GM18873 (cell line): ENCODE measurements at regions not wholly inside any gene's neighbourhood (a gene's known extent, or its start where the extent isn't known, plus 50 kb on each side); places are given as distances from the start of the nearest gene placed in this dataset.
"Not testable (repeated sequence)": the region's sequence is repeated elsewhere in the genome, so short reads cannot be mapped to it uniquely, and the experiment has no call there.

Experiments
- ATAC-seq: cut with Tn5 transposase; IDR thresholded peaks from one replicate; pipeline ENCODE4 v1.9.1; 2021; ENCODE audit warnings: mild to moderate bottlenecking, moderate library complexity, moderate number of reproducible peaks; ENCODE audit not compliant: unreplicated experiment, low FRiP score

DNA sequence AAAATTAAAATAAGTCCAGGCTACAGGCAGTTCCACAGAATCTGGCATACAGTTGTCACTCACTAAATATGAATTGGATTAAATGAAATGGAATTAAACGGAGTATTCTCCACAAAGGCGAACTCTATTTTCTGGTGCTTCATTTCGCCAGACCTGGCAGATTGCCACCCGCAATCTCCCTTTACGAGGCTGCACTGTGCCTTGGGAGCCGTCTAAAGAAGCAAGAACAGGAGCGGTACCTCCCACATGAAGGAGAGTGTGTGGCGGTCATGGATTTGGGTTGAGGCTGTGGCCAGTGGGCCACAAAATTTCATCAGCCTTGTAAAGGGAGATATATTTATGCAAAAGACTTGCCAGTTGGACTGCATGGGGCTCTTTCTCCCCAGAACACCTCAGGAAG, 151.0 kb downstream of the OSR1 start:
- ATAC-seq = no peak

DNA sequence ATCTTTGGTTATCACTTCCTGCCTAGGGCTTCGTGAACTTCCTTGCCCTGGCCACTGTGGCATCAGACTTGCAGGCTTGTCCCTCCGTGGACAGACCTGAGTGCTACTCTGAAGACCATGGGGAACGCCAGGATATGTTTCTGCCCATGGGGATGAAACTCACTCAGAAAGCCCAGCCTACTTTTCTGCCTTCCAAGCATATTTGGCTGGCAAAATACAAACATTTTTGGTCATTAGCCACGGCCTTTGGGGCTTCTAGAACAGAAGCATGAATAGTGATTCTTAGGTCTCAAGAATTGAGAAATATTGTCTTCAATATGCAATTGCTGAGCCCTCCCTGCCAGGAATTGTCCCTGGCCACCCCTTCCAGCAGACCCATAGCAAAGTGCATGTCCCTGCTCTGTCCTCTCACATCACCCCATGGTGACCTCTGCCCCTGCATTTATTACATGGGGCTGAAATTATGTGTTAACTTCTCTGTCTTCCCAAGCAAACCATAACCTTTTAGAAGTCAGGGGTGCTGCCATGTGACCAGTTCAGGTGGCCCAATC, 152.4 kb downstream of the OSR1 start:
- no peak for ATAC-seq

DNA sequence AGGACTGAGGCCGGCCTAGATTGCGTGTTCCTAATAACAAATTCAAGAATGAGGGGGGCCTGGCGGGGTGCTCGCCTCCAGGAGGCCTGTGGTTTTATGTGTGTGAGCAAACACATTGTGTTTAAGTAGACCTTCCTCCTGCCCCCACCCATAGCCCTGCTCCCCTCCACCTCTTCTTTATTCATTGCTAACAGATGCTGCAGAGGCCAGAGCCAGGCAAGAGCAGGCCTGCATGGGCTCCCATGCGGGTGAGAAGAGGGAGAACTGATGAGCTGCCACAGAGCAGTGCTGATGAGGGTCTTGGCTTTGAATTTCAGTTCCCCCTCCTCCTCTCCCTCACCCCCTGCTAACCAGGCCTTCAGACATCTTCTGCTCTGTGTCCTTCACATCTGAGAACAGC, 154.6 kb downstream of the OSR1 start:
- ATAC-seq = no peak

DNA sequence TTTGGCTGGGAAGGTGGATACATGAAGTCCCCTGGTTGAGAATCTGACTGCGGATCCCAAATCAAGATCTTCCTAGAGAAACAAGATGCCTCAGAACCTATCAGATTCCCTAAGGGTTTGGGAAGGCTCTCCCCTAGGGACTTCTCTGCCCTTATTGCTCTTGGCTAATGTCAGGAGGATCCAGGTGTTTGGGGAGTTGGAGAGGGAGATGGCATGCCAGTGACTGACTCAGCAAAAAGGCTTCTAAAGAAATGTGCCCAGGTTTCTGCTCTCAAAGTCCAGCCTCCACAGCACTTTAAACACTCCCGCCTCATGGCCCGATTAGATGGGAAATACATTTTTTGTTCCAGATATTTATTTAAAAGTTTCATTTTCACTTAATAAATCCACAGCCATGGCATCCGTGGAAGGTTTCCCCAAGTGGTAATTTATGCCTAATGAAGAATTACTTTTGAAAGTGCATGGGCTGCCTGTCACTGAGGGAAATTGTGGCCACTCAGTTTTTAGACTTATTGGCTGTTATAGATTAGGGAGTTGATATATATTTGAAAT, 156.4 kb downstream of the OSR1 start:
- ATAC-seq = no peak

DNA sequence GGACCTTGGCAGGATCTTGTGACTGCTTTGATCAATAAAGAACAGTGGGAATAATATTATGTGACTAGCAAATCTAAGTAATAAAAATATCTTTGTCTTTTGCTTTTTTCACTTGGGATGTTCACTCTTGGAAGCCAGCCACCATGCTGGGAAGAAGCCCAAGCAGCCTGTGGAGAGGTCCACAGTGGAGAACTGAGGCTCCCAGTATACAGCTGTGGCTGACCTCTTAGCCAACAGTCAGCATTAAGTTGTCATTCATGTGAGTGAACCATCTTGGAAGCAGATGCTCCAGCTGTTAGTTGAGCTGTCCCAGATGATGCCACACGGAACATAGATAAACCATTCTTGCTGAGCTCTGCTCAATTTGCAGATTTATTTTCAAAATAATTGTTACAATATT, 160.0 kb downstream of the OSR1 start:
- no peak for ATAC-seq

DNA sequence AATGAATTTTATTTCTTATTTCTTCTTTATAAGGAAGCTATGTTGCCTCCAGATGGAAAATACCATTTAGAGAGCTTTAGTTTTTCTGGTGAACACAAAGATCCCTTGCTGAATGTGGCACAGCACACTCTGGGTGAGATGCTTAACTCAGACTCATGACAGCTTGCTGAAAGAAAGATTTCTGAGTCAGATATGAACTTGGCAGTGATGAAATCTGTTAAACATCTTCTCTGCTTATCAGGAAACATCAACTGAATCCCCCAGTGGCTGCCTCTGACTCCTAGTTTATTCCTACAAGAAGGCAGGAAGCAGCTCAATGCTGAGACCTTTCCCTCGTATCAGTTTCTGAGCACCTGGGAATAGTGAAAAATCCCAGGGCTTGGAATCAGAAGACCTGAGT, 162.8 kb downstream of the OSR1 start:
- no peak for ATAC-seq

DNA sequence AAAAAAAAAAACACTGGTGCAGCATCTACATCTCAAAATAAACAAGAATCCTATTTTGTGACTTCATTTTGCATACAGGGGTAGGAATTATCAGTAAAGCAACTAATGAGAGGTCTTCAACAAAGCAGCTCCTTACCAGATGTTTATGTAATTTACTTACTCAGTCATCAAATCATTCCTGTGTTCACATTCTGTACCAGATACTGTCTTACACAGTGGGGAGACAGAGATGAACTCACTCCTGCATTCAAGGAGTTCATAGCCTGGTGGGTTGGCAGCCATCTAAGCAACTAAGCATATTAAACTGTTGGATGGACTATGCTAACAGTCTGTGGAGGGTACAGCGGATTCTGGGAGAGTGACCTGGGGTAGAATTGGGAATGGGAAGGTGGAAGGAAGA, 169.0 kb downstream of the OSR1 start:
- ATAC-seq = no peak

DNA sequence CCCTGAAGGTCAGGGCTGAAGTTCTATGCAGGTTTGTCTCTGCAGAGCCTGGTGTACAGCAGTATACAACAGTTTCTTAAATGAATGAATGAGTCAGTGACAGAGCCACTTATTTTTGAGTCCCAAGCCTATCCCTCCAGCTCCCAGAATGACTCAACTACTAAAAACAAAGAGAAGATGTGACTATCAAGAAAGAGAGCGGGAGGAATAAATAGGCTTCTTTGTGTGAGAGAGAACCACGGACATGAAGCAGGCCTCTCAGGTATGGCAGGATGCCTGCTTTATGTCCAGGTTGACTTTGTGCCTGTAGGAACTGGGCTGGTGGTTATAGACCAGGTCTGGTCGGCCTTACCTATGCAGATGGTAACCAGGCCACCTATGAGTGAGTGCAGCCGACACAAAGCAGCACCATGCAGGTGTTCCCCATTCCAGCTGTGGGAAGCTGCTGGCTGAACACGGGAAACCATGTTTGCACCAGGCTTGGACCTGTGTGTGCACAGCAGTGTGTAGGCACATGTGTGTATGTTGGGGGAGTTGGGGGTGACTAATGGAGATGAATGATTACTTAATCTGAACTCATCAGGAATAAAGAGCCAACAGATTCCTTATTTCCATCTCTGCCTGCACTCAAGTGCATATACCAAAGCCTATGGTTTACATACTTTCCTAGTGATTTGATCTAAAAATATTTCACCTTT, 171.0 kb downstream of the OSR1 start:
- no peak for ATAC-seq

DNA sequence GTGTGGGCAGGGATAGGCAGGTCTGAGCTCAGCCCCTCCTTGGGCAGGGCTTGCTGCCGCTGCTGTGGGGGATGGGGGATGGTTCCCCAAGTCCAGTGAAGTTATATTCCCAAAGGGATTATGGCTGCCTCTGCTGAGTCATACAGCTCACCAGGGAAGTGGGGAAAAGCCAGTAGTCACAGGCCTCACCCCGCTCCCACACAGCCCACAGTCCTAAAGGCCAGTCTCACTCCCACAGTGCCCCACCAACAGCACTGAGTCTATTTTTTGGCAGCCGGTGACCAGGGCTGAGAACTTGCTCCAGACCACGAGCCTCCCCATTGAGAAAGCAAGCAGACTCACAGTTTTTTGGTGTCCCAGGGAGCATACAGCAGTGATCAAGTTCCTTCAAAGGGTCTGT, 173.3 kb downstream of the OSR1 start:
- ATAC-seq = no peak

DNA sequence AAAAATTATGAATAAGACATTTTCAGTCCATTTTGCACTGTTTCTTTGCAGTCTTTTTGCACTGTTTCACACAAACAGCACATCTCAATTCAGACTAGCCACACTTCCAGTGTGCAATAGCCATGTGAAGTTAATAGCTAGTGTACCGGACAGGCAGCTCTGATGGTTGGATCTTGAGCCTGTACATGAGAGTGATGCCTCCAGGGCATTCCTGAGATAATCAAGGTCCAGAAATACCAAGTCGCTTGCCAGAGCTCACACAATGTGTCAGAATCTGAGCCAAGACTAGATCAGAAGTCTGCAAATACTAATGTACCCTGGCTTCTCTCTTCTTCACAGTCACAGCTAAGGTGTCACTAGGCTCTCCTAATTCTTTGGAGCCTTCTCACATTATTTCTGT, 180.2 kb downstream of the OSR1 start:
- ATAC-seq = no peak

DNA sequence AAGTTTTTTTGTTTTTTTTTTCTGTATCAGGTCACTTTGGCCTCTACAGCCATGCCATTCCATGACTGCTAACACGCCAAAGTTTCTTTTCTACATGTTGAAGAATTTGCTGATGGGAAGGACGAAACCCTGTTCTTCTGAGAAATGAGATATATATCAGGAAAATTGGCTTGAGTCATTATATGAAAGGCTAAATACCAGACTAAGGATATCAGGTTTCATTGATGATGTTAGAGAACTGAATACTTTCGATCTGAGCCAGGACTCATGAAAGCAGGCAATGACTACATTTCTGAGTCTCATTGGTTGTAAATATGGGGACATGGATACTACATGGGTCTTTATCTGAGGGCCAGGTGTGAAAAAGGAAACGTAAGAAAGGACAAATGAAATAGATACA, 181.4 kb downstream of the OSR1 start:
- no peak for ATAC-seq

DNA sequence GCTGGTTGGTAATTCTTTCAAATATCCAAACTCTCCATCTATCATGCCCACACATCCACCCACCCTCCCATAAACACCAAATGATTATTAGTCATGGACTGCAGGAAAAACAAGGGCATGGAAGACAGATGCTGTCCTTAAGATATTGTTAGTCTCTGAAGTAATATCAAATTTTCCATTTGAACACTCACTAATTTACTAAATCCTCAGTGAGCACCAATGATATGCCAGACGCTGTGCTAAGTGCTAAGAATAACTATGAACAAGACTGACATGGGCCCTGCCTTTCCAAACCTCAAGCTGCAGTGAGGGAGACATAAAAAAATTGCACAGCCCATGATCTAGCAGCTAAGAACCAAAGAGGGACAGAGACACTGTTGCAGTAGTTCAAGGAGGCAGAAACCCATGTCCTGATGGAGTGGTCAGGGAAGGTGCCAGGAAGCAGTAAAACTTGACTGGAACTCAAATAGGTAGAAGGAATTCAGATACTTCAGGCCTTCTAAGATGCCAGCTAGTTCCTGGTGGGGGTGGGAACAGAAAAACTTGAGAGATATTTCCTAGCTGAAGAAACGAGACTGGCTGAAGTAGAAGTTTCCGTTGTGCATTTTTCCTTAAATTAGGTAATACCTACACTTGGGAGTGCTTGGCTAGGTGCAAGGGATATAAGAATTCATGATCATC, 182.1 kb downstream of the OSR1 start:
- no peak for ATAC-seq

DNA sequence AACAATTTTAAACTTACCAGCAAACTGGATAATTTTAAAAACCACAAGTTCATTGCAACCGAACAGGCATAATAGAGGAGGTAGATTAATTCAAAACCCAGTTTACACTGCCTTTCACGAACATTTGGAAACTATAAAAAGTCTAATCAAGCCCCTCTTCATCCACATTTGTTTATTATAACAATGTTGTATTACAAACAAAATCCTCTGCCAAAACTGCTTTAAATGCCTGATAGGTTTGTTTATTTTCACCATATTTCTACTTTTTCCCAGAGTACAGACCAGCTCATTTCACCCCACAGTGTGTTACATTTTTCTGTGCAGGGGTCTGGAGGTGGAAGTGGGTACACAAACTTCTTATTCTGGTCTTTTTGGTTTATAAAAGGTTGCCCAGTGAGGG, 184.2 kb downstream of the OSR1 start:
- no peak for ATAC-seq

DNA sequence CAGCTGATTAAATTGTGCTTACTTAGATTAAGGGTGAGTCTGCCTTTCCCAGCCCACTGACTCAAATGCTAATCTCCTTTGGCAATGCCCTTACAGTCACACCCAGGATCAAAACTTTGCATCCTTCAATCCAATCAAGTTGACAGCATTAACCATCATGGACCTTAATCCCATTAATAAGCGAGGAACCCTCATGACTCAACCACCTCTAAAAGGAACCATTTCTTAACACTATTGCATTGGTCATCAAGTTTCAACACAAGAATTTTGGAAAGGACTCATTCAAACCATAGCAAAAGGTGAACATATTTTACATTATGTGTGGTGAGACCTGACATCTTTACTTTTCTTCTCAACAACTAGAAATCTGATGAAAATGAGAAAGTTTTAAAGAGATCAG, 187.0 kb downstream of the OSR1 start:
- ATAC-seq = no peak

DNA sequence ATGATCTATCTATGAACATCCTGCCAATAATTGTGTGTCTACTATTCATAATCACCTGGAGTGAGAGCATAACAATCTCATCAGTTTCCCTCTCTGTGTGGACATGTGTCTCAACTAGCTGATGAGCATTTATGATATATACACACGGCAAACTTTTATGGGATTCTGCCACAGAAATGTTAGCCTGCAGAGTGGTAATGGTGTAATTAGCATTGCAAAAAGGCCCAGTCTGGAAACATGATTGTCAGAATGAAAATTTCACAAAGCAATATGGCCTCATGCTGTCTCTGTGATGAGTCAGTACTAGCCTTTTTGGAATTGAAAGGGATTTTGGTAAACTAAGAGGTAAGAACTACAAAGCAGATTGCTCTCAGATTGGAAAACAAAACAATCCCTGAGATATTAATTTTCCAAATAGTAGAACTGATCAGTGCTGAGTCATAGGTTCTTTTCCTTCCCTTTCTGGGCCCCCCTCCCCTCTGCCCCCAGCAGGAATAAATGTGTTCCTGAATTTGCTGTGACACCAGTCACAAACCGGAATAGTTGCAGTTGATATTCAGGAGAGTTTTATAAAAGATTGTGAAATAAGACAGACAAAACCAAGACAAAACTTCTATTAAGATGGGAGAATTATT, 189.2 kb downstream of the OSR1 start:
- no peak for ATAC-seq

DNA sequence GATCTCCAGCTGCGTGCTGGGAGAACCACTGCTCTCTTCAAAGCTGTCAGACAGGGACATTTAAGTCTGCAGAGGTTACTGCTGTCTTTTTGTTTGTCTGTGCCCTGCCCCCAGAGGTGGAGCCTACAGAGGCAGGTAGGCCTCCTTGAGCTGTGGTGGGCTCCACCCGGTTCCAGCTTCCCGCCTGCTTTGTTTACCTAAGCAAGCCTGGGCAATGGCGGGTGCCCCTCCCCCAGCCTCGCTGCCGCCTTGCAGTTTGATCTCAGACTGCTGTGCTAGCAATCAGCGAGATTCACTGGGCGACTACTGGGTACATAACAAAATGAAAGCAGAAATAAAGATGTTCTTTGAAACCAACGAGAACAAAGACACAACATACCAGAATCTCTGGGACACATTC, 194.3 kb downstream of the OSR1 start:
- ATAC-seq = not testable (repeated sequence)

DNA sequence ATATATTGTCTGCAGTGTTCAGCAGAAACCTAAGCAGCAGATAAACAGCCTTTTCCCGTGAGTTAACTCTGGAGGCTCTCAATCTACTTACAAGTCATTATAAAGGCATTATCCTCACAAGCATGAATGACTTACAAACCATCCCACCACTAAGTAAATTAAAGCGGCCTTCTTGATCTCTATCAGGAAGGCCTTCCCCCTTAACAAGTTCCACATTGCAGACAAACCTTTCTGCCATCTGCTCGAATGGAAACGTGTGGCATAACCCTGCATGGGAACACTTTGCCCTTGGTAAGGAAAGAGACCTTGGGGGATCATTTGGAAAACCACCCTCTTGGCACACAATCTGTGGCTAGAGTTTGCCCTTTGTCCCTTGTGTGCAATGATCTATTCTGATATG, 199.5 kb downstream of the OSR1 start:
- no peak for ATAC-seq

DNA sequence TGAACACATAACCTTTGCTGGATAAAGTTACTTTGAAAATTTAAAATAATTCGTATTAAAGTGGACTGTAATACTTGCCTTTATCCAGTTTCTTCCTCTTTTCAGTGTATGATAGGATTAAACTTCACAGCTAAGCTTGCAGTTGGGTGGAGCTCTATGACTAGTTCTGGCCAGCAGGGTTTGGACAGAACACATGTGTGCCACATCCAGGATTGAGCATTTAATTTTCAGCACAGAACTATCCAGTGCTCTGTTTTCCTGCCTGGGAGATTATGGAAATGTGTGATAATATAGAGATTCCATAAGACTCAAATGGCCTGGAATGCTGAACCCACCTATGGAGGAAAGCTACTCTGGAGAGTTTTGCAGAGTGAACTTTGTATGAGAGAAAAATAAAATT, 200.2 kb downstream of the OSR1 start:
- ATAC-seq = no peak

DNA sequence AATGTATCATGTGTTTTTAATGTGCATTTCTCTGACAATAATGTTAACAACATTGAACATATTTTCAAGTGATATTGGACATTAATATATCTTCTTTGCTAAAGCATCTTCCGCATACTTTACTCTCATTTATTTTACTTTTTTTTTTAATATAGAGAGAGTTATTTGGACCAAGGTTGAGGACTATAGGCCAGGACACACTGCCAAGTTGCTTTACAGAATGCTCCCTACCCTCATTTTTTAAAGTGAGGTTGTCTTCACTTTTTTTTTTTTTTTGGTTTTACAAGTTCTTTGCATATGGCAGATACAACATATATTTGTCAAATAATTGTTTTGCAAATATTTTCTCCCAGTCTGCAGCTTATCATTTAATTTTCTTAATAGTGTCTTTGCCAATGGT, 201.8 kb downstream of the OSR1 start:
- ATAC-seq = no peak

DNA sequence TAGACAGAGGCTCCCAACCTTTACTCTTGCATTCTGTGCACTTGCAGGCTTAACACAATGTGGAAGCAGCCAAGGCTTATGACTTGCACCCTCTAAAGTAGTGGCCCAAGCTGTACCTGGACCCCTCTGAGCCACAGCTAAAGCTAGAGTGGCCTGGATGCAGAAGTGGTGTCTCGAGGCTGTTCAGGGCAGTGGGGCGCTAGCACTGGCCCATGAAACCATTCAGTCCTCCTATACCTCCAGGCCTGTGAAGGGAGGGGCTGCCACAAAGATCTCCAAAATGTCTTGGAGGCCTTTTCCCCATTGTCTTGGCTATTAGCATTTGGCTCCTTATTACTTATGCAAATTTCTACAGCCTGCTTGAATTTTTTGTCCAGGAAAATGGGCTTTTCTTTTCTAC, 207.7 kb downstream of the OSR1 start:
- no peak for ATAC-seq

DNA sequence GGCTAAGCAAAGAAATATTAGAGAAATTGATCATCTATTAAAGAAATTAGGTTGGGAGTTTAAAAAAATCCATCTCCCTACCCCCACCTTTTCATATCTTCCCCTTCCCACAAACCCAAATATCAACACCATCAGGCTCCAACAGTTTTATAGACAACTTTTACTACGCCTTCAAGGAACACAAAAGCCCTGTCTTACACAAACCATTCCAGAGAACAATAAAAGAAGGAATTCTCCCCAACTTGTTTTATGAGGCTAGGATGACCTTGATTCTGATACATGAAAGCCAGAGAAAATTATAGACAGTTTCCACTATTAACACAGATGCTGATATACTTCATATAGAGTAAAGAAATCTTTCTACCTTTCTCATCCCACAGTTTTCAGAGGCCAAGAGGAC, 211.6 kb downstream of the OSR1 start:
- ATAC-seq = no peak
